K562 (cell line): ENCODE measurements at regions not wholly inside any gene's neighbourhood (a gene's known extent, or its start where the extent isn't known, plus 50 kb on each side); places are given as distances from the start of the nearest gene placed in this dataset.

Experiments used
- ATAC-seq: fragments of 200-7000 bp; cut with Tn5 transposase; 3 replicates; pipeline ENCODE4 v1.9.1; 2020; ENCODE audit warnings: moderate library complexity
- BruUV-seq: library from RNA; stranded (reverse); fragments of 400-500 nt; replicated peaks from 2 replicates; lab custom pipeline; 2021; lab: Mats Ljungman, UMichigan
- CTCF ChIA-PET: fragments of 300-600 bp; formaldehyde crosslinking; extraction: SDS; loops from one replicate; lab custom pipeline; 2021; ENCODE audit warnings: low intra/inter-chr PET ratio; lab: Yijun Ruan, JAX
- POLR2A ChIA-PET: fragments of 300-600, 350-650 bp; sonication (Branson Sonifier 250); formaldehyde crosslinking; extraction: SDS; loops from one replicate; lab custom pipeline; 2021; ENCODE audit warnings: antibody characterized with exemption, inconsistent platforms; lab: Yijun Ruan, JAX
- DNase-seq, 4 experiments: peaks; one replicate each; pipeline versions ENCODE4 v3.0.0 to v3.0.0-alpha.2; 2011 to 2018; ENCODE audit warnings: low spot score in 3 of 4, mixed read lengths in 3 of 4; ENCODE audit errors: extremely low read depth in 1 of 4
- FAIRE-seq: peaks from 2 replicates; lab custom pipeline; 2011; peaks lifted over from hg19 to GRCh38; lab: Jason Lieb, UNC
- H2AFZ ChIP-seq: 2 replicates; pipeline ENCODE4 v1.6.0; 2011; ENCODE audit warnings: low read depth, low read length, control low read depth, inconsistent platforms
- H3K27ac ChIP-seq: fragments of 200-600 bp; 3 replicates; pipeline ENCODE4 v1.8.0; 2011; ENCODE audit warnings: low read depth, mild to moderate bottlenecking, control low read depth, inconsistent platforms, low read length, moderate library complexity, mixed read lengths; ENCODE audit errors: extremely low read depth
- H3K27me3 ChIP-seq, 2 experiments: fragments of 300-600 bp in 1 of 2; 2 replicates in 1 of 2; 3 replicates in 1 of 2; pipeline versions ENCODE4 v1.6.0 to v1.8.0; 2011; ENCODE audit warnings: inconsistent platforms in 2 of 2, low read length in 2 of 2, mild to moderate bottlenecking in 1 of 2, mixed read lengths in 1 of 2, moderate library complexity in 1 of 2; ENCODE audit not compliant: control insufficient read depth in 2 of 2, insufficient read depth in 2 of 2
- H3K36me3 ChIP-seq: fragments of 300-600 bp; 3 replicates; pipeline ENCODE4 v1.8.0; 2011; ENCODE audit warnings: mild to moderate bottlenecking, low read length, inconsistent platforms; ENCODE audit not compliant: control insufficient read depth, insufficient read depth
- H3K4me1 ChIP-seq, 2 experiments: fragments of 200-600 bp in 1 of 2; replicated peaks in 1 of 2; 2 replicates in 1 of 2; 3 replicates in 1 of 2; pipeline versions ENCODE4 v1.5.1 to v1.8.0; 2011; ENCODE audit warnings: inconsistent platforms in 2 of 2, low read length in 2 of 2, mild to moderate bottlenecking in 1 of 2, mixed read lengths in 1 of 2, moderate library complexity in 1 of 2; ENCODE audit not compliant: control insufficient read depth in 2 of 2, insufficient read depth in 2 of 2
- H3K4me2 ChIP-seq: 2 replicates; pipeline ENCODE4 v1.6.1; 2011; ENCODE audit warnings: low read length, control low read depth, inconsistent platforms, mixed read lengths; ENCODE audit not compliant: insufficient read depth
- H3K4me3 ChIP-seq: fragments of 200-600 bp; sonication (generic), shearing (Covaris generic); 2 replicates; pipeline ENCODE4 v1.5.1; 2016; ENCODE audit warnings: control low read depth, inconsistent platforms
- H3K79me2 ChIP-seq: fragments of 200-600 bp; 3 replicates; pipeline ENCODE4 v1.8.0; 2011; ENCODE audit warnings: low read length, inconsistent platforms; ENCODE audit not compliant: control insufficient read depth, insufficient read depth
- H3K9ac ChIP-seq, 2 experiments: 2 replicates each; pipeline versions ENCODE4 v1.6.0 to v1.6.1; 2011; ENCODE audit warnings: low read depth in 2 of 2, low read length in 2 of 2, control low read depth in 1 of 2, inconsistent platforms in 1 of 2, mild to moderate bottlenecking in 1 of 2, mixed read lengths in 1 of 2; ENCODE audit not compliant: insufficient read depth in 1 of 2
- H3K9me1 ChIP-seq: one replicate; pipeline ENCODE4 v1.6.0; 2011; ENCODE audit warnings: inconsistent platforms, mild to moderate bottlenecking, low read length, moderate library complexity; ENCODE audit not compliant: control insufficient read depth, insufficient read depth
- H3K9me3 ChIP-seq: replicated peaks from 2 replicates; pipeline ENCODE4 v1.5.1; 2011; ENCODE audit warnings: low read depth, low read length, inconsistent platforms; ENCODE audit not compliant: control insufficient read depth, insufficient read depth
- H4K20me1 ChIP-seq: replicated peaks from 2 replicates; pipeline ENCODE4 v1.6.1; 2011; ENCODE audit warnings: low read length, inconsistent platforms, mixed read lengths; ENCODE audit not compliant: control insufficient read depth, insufficient read depth
- ARHGAP35 ChIP-seq: fragments of 450-650 bp; IDR thresholded peaks from 2 replicates; pipeline ENCODE4 v1.6.1; 2018; ENCODE audit not compliant: partially characterized antibody
- C11orf30 ChIP-seq: fragments of 450-650 bp; IDR thresholded peaks from 2 replicates; pipeline ENCODE4 v1.6.1; 2016; ENCODE audit warnings: low read depth, mild to moderate bottlenecking
- EP300 ChIP-seq: IDR thresholded peaks from 2 replicates; pipeline ENCODE4 v1.6.1; 2012; ENCODE audit warnings: low read length, improper control_type of control experiment
- ERF ChIP-seq: fragments of 450-650 bp; formaldehyde crosslinking; IDR thresholded peaks from 2 replicates; pipeline ENCODE4 v1.4.0; 2020; ENCODE audit warnings: mild to moderate bottlenecking, mixed read lengths
- FOS ChIP-seq: IDR thresholded peaks from 3 replicates; pipeline ENCODE4 v1.6.1; 2011; ENCODE audit not compliant: insufficient read length; ENCODE audit errors: extremely low read depth
- GABPA ChIP-seq: fragments of 200-800 bp; sonication (Bioruptor generic); conservative IDR thresholded peaks from 2 replicates; pipeline ENCODE4 v1.6.1; 2016; ENCODE audit warnings: low read depth, missing genetic modification characterization, missing compliant biosample characterization
- HDGF ChIP-seq: fragments of 450-650 bp; IDR thresholded peaks from 2 replicates; pipeline ENCODE4 v1.6.1; 2016
- JUND ChIP-seq, 2 experiments: IDR thresholded peaks; 2 replicates in 1 of 2; 3 replicates in 1 of 2; pipeline ENCODE4 v1.6.1; 2011; ENCODE audit warnings: borderline replicate concordance in 2 of 2, low read depth in 2 of 2, low read length in 2 of 2, improper control_type of control experiment in 1 of 2, missing biosample characterization in 1 of 2, missing genetic modification characterization in 1 of 2, missing genetic modification reagents in 1 of 2
- ZNF77 ChIP-seq: fragments of 250-450 bp; sonication (Bioruptor Pico); IDR thresholded peaks from 2 replicates; pipeline ENCODE4 v1.5.0; 2020
- WGBS: fragments of 100-300 bp; shearing (Covaris generic); methylation state at CpG from one replicate; pipeline ENCODE4 v1.1.6; 2016; ENCODE audit warnings: low coverage, mixed read lengths; ENCODE audit not compliant: insufficient coverage; ENCODE audit errors: missing lambda C conversion rate; 5-methylcytosine and 5-hydroxymethylcytosine counted together
- in situ Hi-C: fragments of 300-500 bp; cut with MboI; formaldehyde crosslinking; loops from 4 replicates; pipeline ENCODE4 v1.15.0; 2018; ENCODE audit warnings: inconsistent platforms, mixed read lengths
- intact Hi-C: fragments of 100-400 bp; cut with micrococcal nuclease; formaldehyde crosslinking; loops from 2 replicates; pipeline ENCODE4 v1.14.2; 2022
- TF ChIP-seq, protein P1 (sequence below): fragments of 200-800 bp; sonication (Bioruptor generic); IDR thresholded peaks from 2 replicates; pipeline ENCODE4 v1.6.1; 2017; ENCODE audit warnings: missing genetic modification characterization, missing compliant biosample characterization
- TF ChIP-seq, protein P2 (sequence below): fragments of 200-400 bp; formaldehyde crosslinking; IDR thresholded peaks from 2 replicates; pipeline ENCODE4 v1.6.1; 2017; ENCODE audit warnings: mild to moderate bottlenecking, low read depth, low read length, moderate library complexity

DNA sequence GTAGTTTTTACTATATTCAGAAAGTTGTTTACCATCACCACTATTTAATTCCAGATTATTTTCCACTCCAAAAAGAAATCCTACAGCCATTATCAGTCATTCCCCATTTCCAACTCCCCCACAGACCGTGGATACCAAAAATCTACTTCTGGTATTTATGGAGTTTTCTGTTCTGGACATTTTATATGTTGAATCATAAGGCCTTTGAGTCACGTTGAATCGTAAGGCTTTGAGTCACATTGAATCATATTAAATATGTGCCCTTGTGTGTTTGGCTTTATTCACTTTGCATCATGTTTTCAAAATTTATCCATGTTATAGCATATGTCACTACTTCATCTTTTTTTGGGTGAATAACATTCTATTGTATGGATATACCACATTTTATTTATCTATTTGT, 454.1 kb upstream of the NUDT12 start:
- H3K4me1 ChIP-seq, result no peaks in the 10 kb centered on the region; a peak in 1 of 5 replicates
- ChIA-PET CTCF (no interaction called here), POLR2A (no interaction called here)
- no peaks in the 10 kb centered on the region for H3K79me2 ChIP-seq
- H3K4me2 ChIP-seq, result no peak overlapping the region
- FAIRE-seq (no peak), ATAC-seq (no peak), DNase-seq (no peak)
- no peak overlapping the region for H3K27ac ChIP-seq
- in situ Hi-C loops, result no loop called here
- H3K9me1 ChIP-seq, result no peaks in the 10 kb centered on the region
- no peak overlapping the region for H3K4me3 ChIP-seq
- H3K36me3 ChIP-seq, result no peaks in the 10 kb centered on the region
- intact Hi-C loops, result no loop called here
- H4K20me1 ChIP-seq, result no peaks in the 10 kb centered on the region
- no peaks in the 10 kb centered on the region; the same call in 1 of the 2 replicates for H3K9me3 ChIP-seq
- no peak overlapping the region for H3K9ac ChIP-seq
- BruUV-seq, result no TSS peak
- no peaks in the 10 kb centered on the region for H3K27me3 ChIP-seq
- 11% methylated on average over 3 of the region's 3 CpGs for WGBS
- TF ChIP-seq C11orf30, result no peak
- no peak for TF ChIP-seq ZNF77
- H2AFZ ChIP-seq, result no peak overlapping the region

DNA sequence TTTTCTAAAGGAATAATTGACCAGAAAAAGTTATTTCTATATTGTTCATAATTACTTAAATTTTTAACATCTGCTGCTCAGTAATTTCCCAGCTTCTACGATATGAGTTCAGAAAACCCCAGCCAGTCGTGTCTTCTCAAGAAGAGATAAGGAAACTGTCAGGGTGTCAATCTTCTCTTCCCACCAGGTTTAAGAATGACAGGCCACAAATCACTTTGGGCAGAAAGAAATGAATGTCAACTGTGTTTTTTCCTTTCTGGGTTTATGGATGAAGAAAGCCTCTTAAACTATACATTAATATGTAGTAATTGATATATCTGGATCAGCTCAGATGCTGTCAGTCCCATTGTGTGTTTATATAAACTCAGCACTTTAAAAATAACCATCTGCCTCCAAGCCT, 453.2 kb upstream of the NUDT12 start:
- ATAC-seq, result peak; percentile 36; the same call in 1 of the 3 replicates
- H3K27ac ChIP-seq, result no peak overlapping the region
- no peaks in the 10 kb centered on the region for H4K20me1 ChIP-seq
- peak in 2 of 4 experiments; percentile 21 to 45 for DNase-seq
- ChIA-PET CTCF (no interaction called here), POLR2A (interaction anchor here (0.7 kb wide), 1 partner anchor 13 kb away, joined by 3 read pairs; no protein-coding TSS in a partner anchor)
- no peak overlapping the region for H3K9ac ChIP-seq
- FAIRE-seq, result no peak
- H3K9me3 ChIP-seq, result no peaks in the 10 kb centered on the region; the same call in 1 of the 2 replicates
- no peaks in the 10 kb centered on the region for H3K9me1 ChIP-seq
- H3K4me3 ChIP-seq, result no peak overlapping the region
- in situ Hi-C loops, result no loop called here
- H3K27me3 ChIP-seq, result no peaks in the 10 kb centered on the region
- WGBS, result 4% methylated on average over 2 of the region's 2 CpGs
- H3K4me1 ChIP-seq, result no peaks in the 10 kb centered on the region
- no peaks in the 10 kb centered on the region for H3K36me3 ChIP-seq
- intact Hi-C loops, result no loop called here
- no peak overlapping the region for H3K4me2 ChIP-seq
- no TSS peak for BruUV-seq
- no peak overlapping the region for H2AFZ ChIP-seq
- H3K79me2 ChIP-seq, result no peaks in the 10 kb centered on the region
- TF ChIP-seq EP300 (0 out of 2 replicates have a peak, but pooled peaks have one; percentile 9), HDGF (no peak), FOS (no peak), GABPA (tag) (no peak), ARHGAP35 (peak; percentile 90), JUND (IDR thresholded peaks at IDR 0.05; ENCODE audit: borderline replicate concordance, low read depth, low read length) (no peak), JUND (tag; IDR thresholded peaks at IDR 0.05; ENCODE audit: borderline replicate concordance, low read depth, low read length) (no peak), ERF (CRISPR knock-in tag) (no peak)
- TF ChIP-seq, protein P1, sequence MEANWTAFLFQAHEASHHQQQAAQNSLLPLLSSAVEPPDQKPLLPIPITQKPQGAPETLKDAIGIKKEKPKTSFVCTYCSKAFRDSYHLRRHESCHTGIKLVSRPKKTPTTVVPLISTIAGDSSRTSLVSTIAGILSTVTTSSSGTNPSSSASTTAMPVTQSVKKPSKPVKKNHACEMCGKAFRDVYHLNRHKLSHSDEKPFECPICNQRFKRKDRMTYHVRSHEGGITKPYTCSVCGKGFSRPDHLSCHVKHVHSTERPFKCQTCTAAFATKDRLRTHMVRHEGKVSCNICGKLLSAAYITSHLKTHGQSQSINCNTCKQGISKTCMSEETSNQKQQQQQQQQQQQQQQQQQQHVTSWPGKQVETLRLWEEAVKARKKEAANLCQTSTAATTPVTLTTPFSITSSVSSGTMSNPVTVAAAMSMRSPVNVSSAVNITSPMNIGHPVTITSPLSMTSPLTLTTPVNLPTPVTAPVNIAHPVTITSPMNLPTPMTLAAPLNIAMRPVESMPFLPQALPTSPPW, result no peak
- TF ChIP-seq, protein P2, sequence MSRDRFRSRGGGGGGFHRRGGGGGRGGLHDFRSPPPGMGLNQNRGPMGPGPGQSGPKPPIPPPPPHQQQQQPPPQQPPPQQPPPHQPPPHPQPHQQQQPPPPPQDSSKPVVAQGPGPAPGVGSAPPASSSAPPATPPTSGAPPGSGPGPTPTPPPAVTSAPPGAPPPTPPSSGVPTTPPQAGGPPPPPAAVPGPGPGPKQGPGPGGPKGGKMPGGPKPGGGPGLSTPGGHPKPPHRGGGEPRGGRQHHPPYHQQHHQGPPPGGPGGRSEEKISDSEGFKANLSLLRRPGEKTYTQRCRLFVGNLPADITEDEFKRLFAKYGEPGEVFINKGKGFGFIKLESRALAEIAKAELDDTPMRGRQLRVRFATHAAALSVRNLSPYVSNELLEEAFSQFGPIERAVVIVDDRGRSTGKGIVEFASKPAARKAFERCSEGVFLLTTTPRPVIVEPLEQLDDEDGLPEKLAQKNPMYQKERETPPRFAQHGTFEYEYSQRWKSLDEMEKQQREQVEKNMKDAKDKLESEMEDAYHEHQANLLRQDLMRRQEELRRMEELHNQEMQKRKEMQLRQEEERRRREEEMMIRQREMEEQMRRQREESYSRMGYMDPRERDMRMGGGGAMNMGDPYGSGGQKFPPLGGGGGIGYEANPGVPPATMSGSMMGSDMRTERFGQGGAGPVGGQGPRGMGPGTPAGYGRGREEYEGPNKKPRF, result no peak
